ENCODE measurements at regions not wholly inside any gene's neighbourhood (a gene's known extent, or its start where the extent isn't known, plus 50 kb on each side); places are given as distances from the start of the nearest gene placed in this dataset.
"Not testable (repeated sequence)": the region's sequence is repeated elsewhere in the genome, so short reads cannot be mapped to it uniquely, and the experiment has no call there.

GRCh38 chr10:90034862-90035261, 333.5 kb downstream of the KIF20B start:
- DNase-seq: not testable (repeated sequence)

GRCh38 chr10:90041585-90041984, 340.2 kb downstream of the KIF20B start:
- no peak for DNase-seq

DNA sequence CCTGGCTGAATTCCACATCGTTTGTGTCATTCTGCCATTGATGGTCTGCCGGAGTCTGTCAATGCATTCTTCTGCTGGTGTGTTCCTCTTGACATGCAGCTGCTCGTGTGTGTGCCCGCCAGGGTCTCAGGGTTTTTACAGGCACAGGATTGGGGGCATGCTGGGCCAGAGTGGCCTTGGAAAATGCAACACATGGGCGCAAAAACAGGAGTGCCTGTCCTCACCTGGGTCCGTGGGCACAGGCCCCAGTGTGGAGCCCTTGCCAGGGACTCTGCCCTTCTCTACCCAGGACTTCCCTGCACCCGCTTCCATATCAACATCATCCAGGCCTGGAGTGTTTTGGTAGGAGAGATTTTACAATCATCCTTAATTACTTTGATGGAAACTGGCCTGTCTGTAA, 340.7 kb downstream of the KIF20B start:
- DNase-seq: no peak

DNA sequence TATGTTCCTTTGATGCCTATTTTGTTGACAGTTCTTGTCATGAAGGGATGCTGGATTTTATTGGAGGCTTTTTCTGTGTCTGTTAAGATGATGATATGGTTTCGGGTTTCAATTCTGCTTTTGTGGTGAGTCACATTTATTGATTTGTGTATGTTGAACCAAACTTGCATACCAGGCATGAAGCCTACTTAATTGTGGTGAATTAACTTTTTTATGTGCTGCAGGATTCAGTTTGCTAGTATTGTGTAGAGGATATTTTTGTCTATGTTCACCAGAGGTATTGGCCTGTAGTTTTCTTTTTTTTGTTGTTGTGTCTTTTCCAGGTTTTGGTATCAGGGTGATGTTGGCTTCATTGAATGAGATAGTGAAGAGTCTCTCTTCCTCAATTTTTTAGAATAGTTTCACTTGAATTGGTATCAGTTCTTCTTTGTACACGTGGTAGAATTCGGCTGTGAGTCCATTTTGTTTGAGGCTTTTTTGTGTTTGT, 345.9 kb downstream of the KIF20B start:
- no peak for DNase-seq

DNA sequence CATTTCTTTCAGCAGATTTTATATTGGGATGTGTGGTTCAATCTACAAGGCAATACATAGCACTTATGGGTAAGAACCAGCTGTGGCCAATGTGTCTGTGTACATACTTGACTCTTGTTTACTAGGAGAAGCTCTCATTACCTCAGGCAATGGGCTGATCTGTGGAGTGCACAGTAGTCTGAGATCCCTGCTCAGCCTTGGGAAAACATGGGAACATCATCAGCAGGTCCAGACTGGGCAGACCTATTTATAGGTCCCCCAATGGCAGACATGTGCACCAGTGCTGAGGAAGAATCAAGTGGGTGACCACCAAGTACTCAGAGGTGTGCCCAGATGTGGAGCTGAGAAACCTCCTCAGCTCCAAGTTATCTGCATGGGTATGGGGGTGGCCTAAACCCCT, 349.7 kb downstream of the KIF20B start:
- no peak for DNase-seq

DNA sequence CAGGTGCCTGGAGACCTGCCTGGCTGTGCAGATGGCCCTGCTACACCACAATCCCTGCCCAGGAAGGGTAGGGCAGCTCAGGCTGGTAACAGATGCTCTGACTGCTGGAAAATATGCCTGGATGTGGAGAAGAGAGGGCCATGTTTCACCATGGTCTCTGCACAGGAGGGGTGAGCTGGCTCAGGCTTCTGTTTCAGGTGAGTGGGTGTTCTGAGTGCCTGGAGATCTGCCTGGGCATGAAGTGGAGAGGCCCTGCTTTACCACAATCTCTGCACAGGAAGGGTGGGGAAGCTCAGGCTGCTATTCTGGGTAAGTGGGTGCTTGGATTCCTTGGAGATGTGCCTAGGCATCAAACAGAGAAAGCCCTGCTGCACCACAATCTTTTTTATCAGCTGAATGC, 350.1 kb downstream of the KIF20B start:
- no peak for DNase-seq

GRCh38 chr10:90062786-90063185, 361.4 kb downstream of the KIF20B start:
- DNase-seq: no peak

DNA sequence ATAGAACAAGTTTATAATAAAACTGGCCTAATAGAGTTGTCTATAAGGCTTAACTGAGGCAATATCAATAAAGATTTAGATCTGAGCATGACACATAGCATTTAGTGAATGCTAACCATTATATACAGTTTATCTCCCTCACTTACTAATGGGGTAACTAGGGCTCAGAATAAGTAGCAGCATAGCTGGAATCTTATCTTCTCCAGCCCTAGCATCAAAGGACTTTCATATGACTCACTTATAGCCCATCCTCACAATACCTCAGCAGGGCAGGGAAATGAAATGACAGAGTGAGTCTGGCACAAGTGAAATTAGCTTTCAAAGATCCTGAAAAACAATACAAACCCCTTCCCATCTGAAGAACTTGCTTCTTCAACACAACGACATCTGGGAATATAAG, 362.9 kb downstream of the KIF20B start:
- no peak for DNase-seq

DNA sequence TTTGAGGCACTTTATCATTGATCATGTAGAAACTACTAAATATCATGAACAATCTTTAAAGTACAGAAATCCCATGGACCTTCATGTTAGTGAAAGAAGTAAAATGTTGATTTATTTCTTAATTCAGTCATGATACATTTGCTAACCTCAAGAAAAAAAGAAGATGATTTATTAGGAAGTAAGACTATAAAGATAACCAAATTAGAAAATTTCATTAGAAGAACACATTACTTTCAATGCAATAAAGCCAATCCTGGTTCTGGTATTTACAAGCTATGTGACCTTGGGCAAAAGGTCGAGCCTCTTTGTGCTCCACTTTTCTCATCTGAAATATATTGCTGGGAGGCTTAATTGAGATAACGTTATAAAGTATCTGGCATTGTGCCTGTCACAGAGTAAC, 365.0 kb downstream of the KIF20B start:
- DNase-seq: no peak

GRCh38 chr10:90075995-90076394, 374.6 kb downstream of the KIF20B start:
- no peak for DNase-seq

- no peak for DNase-seq
Measured at GRCh38 chr10:90079819-90080218, 378.4 kb downstream of the KIF20B start.

DNA sequence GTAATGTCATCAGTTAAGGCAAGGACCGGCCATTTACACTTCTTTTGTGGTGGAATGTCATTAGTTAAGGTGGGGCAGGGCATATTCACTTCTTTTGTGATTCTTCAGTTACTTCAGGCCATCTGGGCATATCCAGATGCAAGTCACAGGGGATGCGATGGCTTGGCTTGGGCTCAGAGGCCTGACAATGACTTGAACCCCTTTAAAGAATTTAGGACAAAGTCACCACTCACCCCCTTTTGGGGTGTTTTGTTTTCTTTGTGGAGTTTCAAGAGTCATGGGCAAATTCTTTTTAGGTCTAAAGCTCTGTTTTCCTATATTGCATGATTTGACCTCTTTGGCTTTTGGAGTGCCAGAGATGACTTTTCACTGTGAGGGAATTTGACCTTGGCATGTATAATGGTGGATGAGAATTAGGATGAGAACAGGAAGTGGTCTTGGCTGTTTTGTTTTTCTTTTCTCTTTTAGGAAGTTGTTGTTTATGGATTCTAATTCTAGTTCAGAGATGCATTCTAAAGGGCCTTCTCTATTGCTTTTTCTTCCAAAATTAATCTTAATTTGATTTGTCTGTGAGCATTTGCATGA, 385.3 kb downstream of the KIF20B start:
- DNase-seq: not testable (repeated sequence)

DNA sequence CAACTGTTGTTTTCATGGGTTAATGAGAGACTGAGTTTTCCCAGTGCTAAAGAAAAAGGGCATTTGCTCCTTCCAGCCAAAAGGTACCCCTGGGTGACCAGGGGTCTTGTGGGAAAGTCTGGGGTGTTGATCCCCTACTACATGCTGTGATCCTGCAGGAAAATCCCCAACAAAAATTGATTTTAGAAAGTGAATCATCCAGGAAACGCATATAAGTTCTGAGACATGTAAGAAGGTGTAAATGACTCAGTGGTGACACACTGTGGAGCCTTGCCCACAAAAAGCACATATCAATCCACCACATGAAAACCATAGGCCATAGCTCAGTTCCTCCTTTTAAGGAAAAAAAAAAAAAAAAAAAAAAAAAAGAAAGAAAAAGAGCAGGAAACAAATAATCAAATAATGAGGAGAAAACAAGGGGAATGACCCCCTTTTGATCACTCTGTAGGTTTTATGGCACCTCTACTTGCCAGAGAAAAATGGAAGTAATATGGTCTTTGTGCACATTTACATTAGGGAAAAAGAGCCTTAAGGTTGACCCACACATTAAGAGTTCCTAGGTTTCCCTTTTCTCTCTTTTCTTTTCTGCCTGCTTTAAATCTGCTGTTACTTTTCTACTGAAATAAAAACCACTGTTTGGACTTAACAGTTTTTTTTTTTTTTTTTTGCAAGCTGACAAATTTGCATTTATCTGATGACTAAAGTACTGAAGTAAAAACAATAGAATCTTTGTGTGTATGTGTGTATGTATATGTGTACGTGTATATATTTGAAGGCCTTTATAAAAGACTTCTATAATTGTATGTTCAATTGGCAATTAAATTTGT, 386.0 kb downstream of the KIF20B start:
- DNase-seq: no peak

DNA sequence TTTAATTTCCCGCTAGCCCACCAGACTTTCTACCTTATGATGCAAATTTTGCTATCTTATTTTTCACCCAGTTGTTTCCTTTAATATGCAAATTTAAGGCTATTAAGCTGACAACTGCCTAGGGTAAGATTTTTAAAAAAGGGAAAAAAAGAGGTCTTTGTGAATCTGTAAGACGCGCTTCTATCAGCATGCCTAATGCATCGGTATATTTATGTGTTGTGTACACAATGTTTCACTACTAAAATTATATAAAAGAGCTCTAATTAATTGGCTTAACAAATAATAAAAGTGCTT, 386.6 kb downstream of the KIF20B start:
- peak; percentile 68 for DNase-seq

DNA sequence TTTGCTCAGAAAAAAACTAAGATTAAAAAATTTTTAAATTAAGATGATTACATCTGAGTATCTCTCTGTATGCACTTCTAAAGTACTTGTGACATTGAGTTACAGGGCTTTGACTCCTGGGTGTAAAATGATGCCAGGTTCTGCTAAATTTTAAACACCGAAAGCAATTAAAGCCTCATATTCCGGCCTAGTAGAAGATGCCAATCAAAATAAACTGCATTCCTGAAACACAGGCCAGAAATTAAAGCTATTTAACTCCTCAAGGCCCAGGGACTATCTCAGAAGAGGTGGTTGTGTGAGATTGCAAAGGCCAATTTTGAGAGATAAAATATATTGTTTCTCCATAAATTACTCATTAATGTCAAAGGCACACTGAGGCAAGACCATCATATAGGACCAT, 388.3 kb downstream of the KIF20B start:
- no peak for DNase-seq

DNA sequence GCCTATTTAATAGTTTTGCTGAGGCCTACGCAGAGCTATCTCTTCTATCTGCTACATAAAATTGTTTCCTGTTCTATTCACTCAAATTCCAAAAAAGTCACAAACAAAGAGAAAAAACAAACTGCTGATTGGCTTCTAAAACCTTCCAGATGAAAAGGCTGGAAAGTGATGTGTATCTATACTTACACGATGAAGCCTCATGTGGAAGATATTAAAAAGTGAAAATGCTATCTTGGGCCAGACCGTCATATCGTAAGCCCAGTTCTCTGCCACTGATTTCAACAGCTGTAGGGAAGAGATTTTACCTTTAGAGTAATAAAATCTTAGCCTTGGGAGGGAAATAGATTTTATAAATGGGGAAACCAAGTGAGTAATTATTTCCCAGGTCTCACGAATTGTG, 394.8 kb downstream of the KIF20B start:
- DNase-seq: no peak

- DNase-seq: not testable (repeated sequence)
Measured at GRCh38 chr10:90107581-90107980, 406.2 kb downstream of the KIF20B start.

- no peak for DNase-seq
Measured at GRCh38 chr10:90111671-90112070, 410.3 kb downstream of the KIF20B start.

GRCh38 chr10:90112681-90113080, 411.3 kb downstream of the KIF20B start:
- DNase-seq: no peak

DNA sequence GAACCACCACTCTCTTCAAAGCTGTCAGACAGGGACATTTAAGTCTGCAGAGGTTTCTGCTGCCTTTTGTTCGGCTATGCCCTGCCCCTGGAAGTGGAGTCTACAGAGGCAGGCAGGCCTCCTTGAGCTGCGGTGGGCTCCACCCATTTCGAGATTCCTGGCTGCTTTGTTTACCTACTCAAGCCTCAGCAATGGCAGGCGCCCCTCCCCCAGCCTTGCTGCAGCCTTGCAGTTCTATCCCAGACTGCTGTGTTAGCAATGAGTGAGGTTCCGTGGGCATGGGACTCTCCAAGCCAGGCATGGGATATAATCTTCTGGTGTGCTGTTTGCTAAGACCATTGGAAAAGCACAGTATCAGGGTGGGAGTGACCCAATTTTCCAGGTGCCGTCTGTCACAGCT, 417.2 kb downstream of the KIF20B start:
- not testable (repeated sequence) for DNase-seq

DNA sequence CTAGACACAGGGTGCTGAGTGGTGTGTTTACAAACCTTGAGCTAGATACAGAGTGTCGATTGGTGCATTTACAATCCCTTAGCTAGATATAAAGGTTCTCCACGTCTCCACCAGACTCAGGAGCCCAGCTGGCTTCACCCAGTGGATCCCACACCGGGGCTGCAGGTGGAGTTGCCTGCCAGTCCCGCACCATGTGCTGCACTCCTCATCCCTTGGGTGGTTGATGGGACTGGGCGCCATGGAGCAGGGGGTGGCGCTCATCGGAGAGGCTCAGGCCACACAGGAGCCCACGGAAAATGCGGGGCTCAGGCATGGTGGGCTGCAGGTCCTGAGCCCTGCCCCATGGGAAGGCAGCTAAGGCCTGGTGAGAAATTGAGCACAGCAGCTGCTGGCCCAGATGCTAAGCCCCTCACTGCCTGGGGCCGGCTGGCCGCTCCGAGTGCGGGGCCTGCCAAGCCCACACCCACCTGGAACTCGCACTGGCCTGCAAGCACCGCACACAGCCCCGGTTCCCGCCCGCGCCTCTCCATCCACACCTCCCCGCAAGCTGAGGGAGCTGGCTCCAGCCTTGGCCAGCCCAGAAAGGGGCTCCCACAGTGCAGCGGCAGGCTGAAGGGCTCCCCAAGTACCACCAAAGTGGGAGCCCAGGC, 418.4 kb downstream of the KIF20B start:
- DNase-seq: not testable (repeated sequence)

GRCh38 chr10:90125456-90126255, 424.3 kb downstream of the KIF20B start:
- DNase-seq: no peak

DNA sequence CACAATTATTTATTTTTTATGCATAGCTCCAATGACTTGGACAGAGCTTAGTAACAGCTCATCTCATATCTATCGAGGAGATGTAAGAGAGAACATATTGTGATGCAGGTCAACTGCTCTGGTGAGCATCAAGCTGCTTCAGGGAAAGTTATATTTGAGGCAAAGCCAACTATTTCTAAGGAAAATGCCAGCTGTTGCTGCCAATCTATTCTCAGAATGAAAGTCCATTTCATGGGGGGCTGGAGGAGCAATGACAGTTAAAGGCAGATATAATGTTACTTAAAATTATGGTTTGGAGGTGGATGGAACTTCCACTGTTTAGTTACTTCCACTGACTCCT, 424.8 kb downstream of the KIF20B start:
- DNase-seq: no peak
